ENCODE measurements at regions not wholly inside any gene's neighbourhood (a gene's known extent, or its start where the extent isn't known, plus 50 kb on each side); places are given as distances from the start of the nearest gene placed in this dataset.

GRCh38 chr17:53141731-53142130 lies 681.0 kb upstream of the KIF2B start:
- no peak for TF ChIP-seq ZNF362 (tag by site-specific recombination; IDR thresholded peaks at IDR 0.05)
- no peak for TF ChIP-seq ZBTB7A (tag by site-specific recombination; IDR thresholded peaks at IDR 0.05; ENCODE audit: low read depth)
- TF ChIP-seq ZNF24 (tag by site-specific recombination; IDR thresholded peaks at IDR 0.05): no peak
- TF ChIP-seq BCL6B (tag by site-specific recombination; IDR thresholded peaks at IDR 0.05): no peak
- TF ChIP-seq ZSCAN23 (tag by site-specific recombination; IDR thresholded peaks at IDR 0.05): no peak
- TF ChIP-seq ZNF692 (tag by site-specific recombination; IDR thresholded peaks at IDR 0.05): no peak
- TF ChIP-seq ZNF626 (tag by site-specific recombination; IDR thresholded peaks at IDR 0.05): no peak
